ENCODE measurements at regions not wholly inside any gene's neighbourhood (a gene's known extent, or its start where the extent isn't known, plus 50 kb on each side); places are given as distances from the start of the nearest gene placed in this dataset.

- intact Hi-C loops (cut with DNase I) = no loop called here
- H3K36me3 ChIP-seq (replicated peaks in 1 of 2) = no peaks in the 10 kb centered on the region
- peak overlapping the region in 1 of 5 donors; percentile 11 for H3K27ac ChIP-seq
- H3K27me3 ChIP-seq = no peaks in the 10 kb centered on the region
- H3K4me3 ChIP-seq = no peak overlapping the region
- H3K4me1 ChIP-seq (replicated peaks in 1 of 2) = no peaks in the 10 kb centered on the region
- no peak for TF ChIP-seq CTCF (IDR thresholded peaks at IDR 0.05)
- TF ChIP-seq POLR2A (IDR thresholded peaks at IDR 0.05) = no peak
- DNase-seq = no peak
- WGBS, 4 donors = 80 to 100% (median 85%) methylated on average over 1 to 2 of the region's 2 CpGs
- H3K9me3 ChIP-seq (replicated peaks in 1 of 3) = no peaks in the 10 kb centered on the region
These were observed 1417.1 kb downstream of the AACS start for GRCh38 chr12:126482238-126482889.

GRCh38 chr12:126483145-126484068 lies 1418.2 kb downstream of the AACS start:
- TF ChIP-seq CTCF (IDR thresholded peaks at IDR 0.05) (no peak), POLR2A (IDR thresholded peaks at IDR 0.05) (no peak)
- Histone ChIP-seq H3K36me3 (replicated peaks in 1 of 2) (no peaks in the 10 kb centered on the region), H3K4me3 (no peak overlapping the region), H3K9me3 (replicated peaks in 1 of 3) (no peaks in the 10 kb centered on the region), H3K27ac (peak overlapping the region in 1 of 5 donors; percentile 11), H3K27me3 (no peaks in the 10 kb centered on the region), H3K4me1 (replicated peaks in 1 of 2) (no peaks in the 10 kb centered on the region)
- peak in 1 of 7 donors; percentile 61 for DNase-seq
- intact Hi-C loops (cut with DNase I) = no loop called here
- WGBS, 4 donors = 76 to 85% (median 79%) methylated on average over 17 of the region's 17 CpGs

GRCh38 chr12:126487431-126487980 lies 1422.3 kb downstream of the AACS start:
- intact Hi-C loops (cut with DNase I) = no loop called here
- H3K4me1 ChIP-seq (replicated peaks in 1 of 2) = no peaks in the 10 kb centered on the region
- H3K27me3 ChIP-seq = no peaks in the 10 kb centered on the region
- no peak for TF ChIP-seq POLR2A (IDR thresholded peaks at IDR 0.05)
- TF ChIP-seq CTCF (IDR thresholded peaks at IDR 0.05) = no peak
- H3K4me3 ChIP-seq = no peak overlapping the region
- no peaks in the 10 kb centered on the region for H3K9me3 ChIP-seq (replicated peaks in 1 of 3)
- no peak for DNase-seq
- 81 to 89% (median 83%) methylated on average over 4 of the region's 4 CpGs for WGBS, 4 donors
- no peak overlapping the region for H3K27ac ChIP-seq
- H3K36me3 ChIP-seq (replicated peaks in 1 of 2) = no peaks in the 10 kb centered on the region

GRCh38 chr12:126488806-126489205 lies 1423.6 kb downstream of the AACS start:
- TF ChIP-seq CTCF (IDR thresholded peaks at IDR 0.05) (no peak), POLR2A (IDR thresholded peaks at IDR 0.05) (no peak)
- Histone ChIP-seq H3K27ac (no peak overlapping the region), H3K36me3 (replicated peaks in 1 of 2) (no peaks in the 10 kb centered on the region), H3K27me3 (no peaks in the 10 kb centered on the region), H3K9me3 (replicated peaks in 1 of 3) (no peaks in the 10 kb centered on the region), H3K4me1 (replicated peaks in 1 of 2) (no peaks in the 10 kb centered on the region), H3K4me3 (no peak overlapping the region)
- DNase-seq = no peak
- intact Hi-C loops (cut with DNase I) = no loop called here
- 81 to 86% (median 83%) methylated on average over 3 of the region's 3 CpGs for WGBS, 4 donors

Data from adrenal gland (tissue), 9 donors.